ENCODE measurements at regions not wholly inside any gene's neighbourhood (a gene's known extent, or its start where the extent isn't known, plus 50 kb on each side); places are given as distances from the start of the nearest gene placed in this dataset.

- TF ChIP-seq CTCF (IDR thresholded peaks at IDR 0.05 in 4 of 5, conservative IDR thresholded peaks at IDR 0.05 in 1 of 5) (no peak), POLR2A (IDR thresholded peaks at IDR 0.05) (no peak)
Observed at GRCh38 chr9:2338777-2339365, 282.7 kb upstream of the VLDLR start.

Measured in gastrocnemius medialis (tissue), 4 donors.